ENCODE measurements at regions not wholly inside any gene's neighbourhood (a gene's known extent, or its start where the extent isn't known, plus 50 kb on each side); places are given as distances from the start of the nearest gene placed in this dataset.

DNA sequence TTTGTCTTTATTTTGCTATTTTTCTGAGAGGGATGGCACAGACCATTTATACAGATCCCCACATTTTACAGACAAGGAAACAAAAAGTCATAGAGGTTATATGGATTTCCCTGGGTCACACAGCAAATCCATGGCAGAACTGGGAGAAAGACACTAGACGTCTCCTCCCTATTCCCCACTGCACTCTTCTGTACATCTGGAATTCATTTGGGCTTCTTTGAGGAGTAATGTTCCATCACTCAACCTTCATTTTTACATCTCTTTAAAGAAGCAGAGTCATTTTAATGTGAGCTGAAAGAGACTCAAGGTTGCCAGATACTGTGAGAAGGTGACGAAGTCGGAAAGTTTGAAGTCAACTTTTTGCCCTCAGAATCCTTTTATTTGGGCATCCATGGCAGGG is 207.3 kb downstream of the OTOR start:
- no peak overlapping the region for H2AFZ ChIP-seq (ENCODE audit: low read length)

GRCh38 chr20:16955971-16956370 is 207.8 kb downstream of the OTOR start:
- H3K4me3 ChIP-seq (ENCODE audit: low read length) = no peak overlapping the region
- H3K4me2 ChIP-seq (ENCODE audit: low read depth, low read length, poor library complexity, severe bottlenecking) = no peak overlapping the region
- no peaks in the 10 kb centered on the region for H3K79me2 ChIP-seq (ENCODE audit: low read length)
- H3K9me3 ChIP-seq (ENCODE audit: low read length) = no peaks in the 10 kb centered on the region
- H3K36me3 ChIP-seq (ENCODE audit: insufficient read depth, low read length) = no peaks in the 10 kb centered on the region
- H3K27me3 ChIP-seq (ENCODE audit: low read length) = no peaks in the 10 kb centered on the region
- H3K27ac ChIP-seq (ENCODE audit: low read length) = no peak overlapping the region
- no peaks in the 10 kb centered on the region for H3K4me1 ChIP-seq (ENCODE audit: low read length)
- no peaks in the 10 kb centered on the region for H3K9me2 ChIP-seq (replicated peaks; ENCODE audit: insufficient read depth, low read length)
- no peak overlapping the region for H3K9ac ChIP-seq (ENCODE audit: low read length)
- DNase-seq = no peak
- no peak overlapping the region for H2AFZ ChIP-seq (ENCODE audit: low read length)
- H4K20me1 ChIP-seq (ENCODE audit: insufficient read depth, low read depth, low read length) = no peaks in the 10 kb centered on the region

More for the DNA sequence above, 207.3 kb downstream of the OTOR start:
- Histone ChIP-seq H3K27me3 (ENCODE audit: low read length) (no peaks in the 10 kb centered on the region), H3K9me2 (replicated peaks; ENCODE audit: insufficient read depth, low read length) (no peaks in the 10 kb centered on the region), H3K9me3 (ENCODE audit: low read length) (no peaks in the 10 kb centered on the region), H3K79me2 (ENCODE audit: low read length) (no peaks in the 10 kb centered on the region), H3K4me2 (ENCODE audit: low read depth, low read length, poor library complexity, severe bottlenecking) (no peak overlapping the region), H4K20me1 (ENCODE audit: insufficient read depth, low read depth, low read length) (no peaks in the 10 kb centered on the region), H3K9ac (ENCODE audit: low read length) (no peak overlapping the region), H3K4me1 (ENCODE audit: low read length) (no peaks in the 10 kb centered on the region), H3K36me3 (ENCODE audit: insufficient read depth, low read length) (no peaks in the 10 kb centered on the region), H3K27ac (ENCODE audit: low read length) (no peak overlapping the region), H3K4me3 (ENCODE audit: low read length) (no peak overlapping the region)
- no peak for DNase-seq

DNA sequence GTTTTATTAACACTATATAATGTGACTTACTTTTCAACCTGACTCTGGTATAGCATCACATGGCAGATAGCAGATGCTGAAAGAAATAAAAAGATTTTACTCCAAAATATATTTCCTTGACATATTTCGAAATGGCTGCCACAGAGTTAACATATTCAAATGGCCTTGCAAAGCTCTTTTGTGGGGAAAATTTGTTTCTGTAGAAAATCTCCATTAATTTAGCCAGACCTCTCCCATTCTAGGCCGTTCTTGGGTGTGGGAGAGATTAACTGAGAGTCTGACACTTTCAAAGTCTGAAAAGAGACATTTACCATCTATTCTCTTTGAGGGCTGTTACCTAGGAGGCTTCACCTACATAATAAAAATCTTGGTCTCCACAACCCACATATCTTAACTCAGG is 217.2 kb downstream of the OTOR start:
- Histone ChIP-seq H3K9me2 (replicated peaks; ENCODE audit: insufficient read depth, low read length) (no peaks in the 10 kb centered on the region), H3K36me3 (ENCODE audit: insufficient read depth, low read length) (no peaks in the 10 kb centered on the region), H3K9ac (ENCODE audit: low read length) (no peak overlapping the region)

GRCh38 chr20:16966276-16966880 is 218.2 kb downstream of the OTOR start:
- no peak overlapping the region for H3K4me3 ChIP-seq (ENCODE audit: low read length)
- H3K4me2 ChIP-seq (ENCODE audit: low read depth, low read length, poor library complexity, severe bottlenecking) = no peak overlapping the region
- no peak overlapping the region for H3K9ac ChIP-seq (ENCODE audit: low read length)
- no peaks in the 10 kb centered on the region for H3K79me2 ChIP-seq (ENCODE audit: low read length)
- DNase-seq = no peak
- no peaks in the 10 kb centered on the region for H3K4me1 ChIP-seq (ENCODE audit: low read length)
- no peak overlapping the region for H3K27ac ChIP-seq (ENCODE audit: low read length)
- no peaks in the 10 kb centered on the region for H3K9me2 ChIP-seq (replicated peaks; ENCODE audit: insufficient read depth, low read length)
- H3K27me3 ChIP-seq (ENCODE audit: low read length) = no peaks in the 10 kb centered on the region
- H3K36me3 ChIP-seq (ENCODE audit: insufficient read depth, low read length) = no peaks in the 10 kb centered on the region
- no peak overlapping the region for H2AFZ ChIP-seq (ENCODE audit: low read length)
- no peaks in the 10 kb centered on the region for H3K9me3 ChIP-seq (ENCODE audit: low read length)
- no peaks in the 10 kb centered on the region for H4K20me1 ChIP-seq (ENCODE audit: insufficient read depth, low read depth, low read length)

More for the DNA sequence above, 217.2 kb downstream of the OTOR start:
- Histone ChIP-seq H3K9me3 (ENCODE audit: low read length) (no peaks in the 10 kb centered on the region), H3K4me2 (ENCODE audit: low read depth, low read length, poor library complexity, severe bottlenecking) (no peak overlapping the region), H3K4me3 (ENCODE audit: low read length) (no peak overlapping the region), H4K20me1 (ENCODE audit: insufficient read depth, low read depth, low read length) (no peaks in the 10 kb centered on the region), H3K79me2 (ENCODE audit: low read length) (no peaks in the 10 kb centered on the region), H2AFZ (ENCODE audit: low read length) (no peak overlapping the region), H3K4me1 (ENCODE audit: low read length) (no peaks in the 10 kb centered on the region), H3K27me3 (ENCODE audit: low read length) (no peaks in the 10 kb centered on the region), H3K27ac (ENCODE audit: low read length) (no peak overlapping the region)
- DNase-seq = no peak

DNA sequence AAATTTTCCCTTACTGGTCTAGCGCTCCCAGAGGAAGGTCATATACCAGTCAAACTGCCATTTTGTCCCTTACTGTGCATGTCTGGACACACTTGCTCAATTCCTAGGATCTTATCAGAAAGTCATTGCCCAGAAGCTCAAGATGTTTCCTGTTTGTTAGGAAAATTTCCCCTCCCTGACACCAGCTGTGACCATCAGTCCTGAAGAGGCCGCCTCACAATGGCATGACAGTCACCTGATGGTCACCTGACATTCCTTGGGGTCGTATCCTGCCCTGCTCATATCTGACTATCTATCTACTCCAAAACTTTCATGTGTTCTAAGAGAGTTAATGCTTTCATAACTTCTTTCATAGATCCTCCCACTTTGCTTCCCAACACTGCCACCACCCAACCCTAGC is 219.9 kb downstream of the OTOR start:
- DNase-seq = no peak
- Histone ChIP-seq H3K9me2 (replicated peaks; ENCODE audit: insufficient read depth, low read length) (no peaks in the 10 kb centered on the region), H4K20me1 (ENCODE audit: insufficient read depth, low read depth, low read length) (no peaks in the 10 kb centered on the region), H3K9me3 (ENCODE audit: low read length) (no peaks in the 10 kb centered on the region), H3K4me2 (ENCODE audit: low read depth, low read length, poor library complexity, severe bottlenecking) (no peak overlapping the region), H2AFZ (ENCODE audit: low read length) (no peak overlapping the region), H3K27ac (ENCODE audit: low read length) (no peak overlapping the region), H3K36me3 (ENCODE audit: insufficient read depth, low read length) (no peaks in the 10 kb centered on the region), H3K27me3 (ENCODE audit: low read length) (no peaks in the 10 kb centered on the region), H3K9ac (ENCODE audit: low read length) (no peak overlapping the region), H3K4me1 (ENCODE audit: low read length) (no peaks in the 10 kb centered on the region), H3K4me3 (ENCODE audit: low read length) (no peak overlapping the region), H3K79me2 (ENCODE audit: low read length) (no peaks in the 10 kb centered on the region)

DNA sequence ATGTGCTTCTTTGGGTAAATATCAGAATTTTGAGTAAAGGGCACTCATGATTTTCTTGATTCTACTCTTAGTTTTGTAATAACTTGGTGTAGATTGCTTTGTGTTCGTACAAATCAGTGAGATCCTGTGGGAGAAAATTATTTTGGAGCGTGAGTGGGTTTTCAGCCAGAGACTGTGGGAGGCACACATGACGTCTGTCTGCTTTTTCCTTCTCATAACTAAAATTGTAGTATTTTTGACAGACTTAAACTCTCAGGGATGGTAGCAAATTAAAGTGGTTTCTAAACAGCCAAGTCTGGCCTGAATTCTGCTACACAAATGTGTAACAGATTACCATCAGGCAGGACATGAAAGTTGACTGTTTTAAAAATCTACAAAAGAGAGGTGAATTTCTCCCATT is 222.6 kb downstream of the OTOR start:
- Histone ChIP-seq H3K36me3 (ENCODE audit: insufficient read depth, low read length) (no peaks in the 10 kb centered on the region), H3K9me3 (ENCODE audit: low read length) (no peaks in the 10 kb centered on the region), H3K9me2 (replicated peaks; ENCODE audit: insufficient read depth, low read length) (no peaks in the 10 kb centered on the region), H2AFZ (ENCODE audit: low read length) (no peak overlapping the region), H3K27ac (ENCODE audit: low read length) (no peak overlapping the region), H3K9ac (ENCODE audit: low read length) (no peak overlapping the region), H3K4me3 (ENCODE audit: low read length) (no peak overlapping the region), H3K27me3 (ENCODE audit: low read length) (no peaks in the 10 kb centered on the region), H4K20me1 (ENCODE audit: insufficient read depth, low read depth, low read length) (no peaks in the 10 kb centered on the region), H3K79me2 (ENCODE audit: low read length) (no peaks in the 10 kb centered on the region), H3K4me1 (ENCODE audit: low read length) (no peaks in the 10 kb centered on the region), H3K4me2 (ENCODE audit: low read depth, low read length, poor library complexity, severe bottlenecking) (no peak overlapping the region)
- no peak for DNase-seq

DNA sequence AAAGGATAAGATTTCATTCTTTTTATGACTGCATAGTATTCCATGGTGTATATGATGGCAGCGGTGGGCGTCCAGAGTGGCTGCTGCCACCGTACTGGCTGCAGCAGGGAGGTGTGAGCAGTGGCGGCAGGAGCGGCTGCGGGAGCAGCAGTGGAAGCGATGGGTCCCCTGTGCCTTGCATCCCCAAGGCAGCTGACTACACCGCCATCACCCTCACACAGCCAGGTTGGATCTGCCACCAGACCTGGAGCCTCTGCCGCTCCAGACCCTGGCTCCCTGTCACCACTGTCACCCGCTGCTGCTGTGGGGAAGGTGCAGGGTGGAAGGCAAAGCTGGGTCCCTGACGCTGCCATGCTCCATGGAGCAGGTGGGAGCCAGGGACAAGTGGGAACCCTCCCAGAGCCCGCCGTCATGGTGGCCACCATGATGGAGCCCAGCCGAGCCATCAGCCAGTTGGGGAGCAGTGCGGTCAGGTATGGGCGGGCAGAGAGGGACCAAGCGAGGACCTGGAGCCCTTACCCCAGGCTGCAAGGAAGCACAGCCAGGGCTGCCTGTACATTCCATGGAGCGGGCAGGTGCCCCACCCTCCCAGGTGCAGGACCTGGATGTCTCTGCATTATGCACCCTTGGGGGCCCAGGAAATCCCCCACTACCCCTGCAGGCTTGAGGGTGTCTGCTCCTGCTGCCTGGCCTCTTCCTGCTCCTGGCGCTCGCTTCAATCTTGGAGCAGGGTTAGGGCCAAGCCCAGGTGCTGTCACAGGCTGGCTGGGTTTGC is 226.1 kb downstream of the OTOR start:
- Histone ChIP-seq H3K27ac (ENCODE audit: low read length) (no peak overlapping the region), H3K9ac (ENCODE audit: low read length) (no peak overlapping the region), H3K4me3 (ENCODE audit: low read length) (no peak overlapping the region), H2AFZ (ENCODE audit: low read length) (no peak overlapping the region), H3K4me2 (ENCODE audit: low read depth, low read length, poor library complexity, severe bottlenecking) (no peak overlapping the region), H4K20me1 (ENCODE audit: insufficient read depth, low read depth, low read length) (no peaks in the 10 kb centered on the region), H3K4me1 (ENCODE audit: low read length) (no peaks in the 10 kb centered on the region), H3K9me2 (replicated peaks; ENCODE audit: insufficient read depth, low read length) (no peaks in the 10 kb centered on the region), H3K27me3 (ENCODE audit: low read length) (no peaks in the 10 kb centered on the region), H3K36me3 (ENCODE audit: insufficient read depth, low read length) (no peaks in the 10 kb centered on the region), H3K79me2 (ENCODE audit: low read length) (no peaks in the 10 kb centered on the region), H3K9me3 (ENCODE audit: low read length) (no peaks in the 10 kb centered on the region; the same call in 1 of the 2 replicates)
- no peak for DNase-seq

DNA sequence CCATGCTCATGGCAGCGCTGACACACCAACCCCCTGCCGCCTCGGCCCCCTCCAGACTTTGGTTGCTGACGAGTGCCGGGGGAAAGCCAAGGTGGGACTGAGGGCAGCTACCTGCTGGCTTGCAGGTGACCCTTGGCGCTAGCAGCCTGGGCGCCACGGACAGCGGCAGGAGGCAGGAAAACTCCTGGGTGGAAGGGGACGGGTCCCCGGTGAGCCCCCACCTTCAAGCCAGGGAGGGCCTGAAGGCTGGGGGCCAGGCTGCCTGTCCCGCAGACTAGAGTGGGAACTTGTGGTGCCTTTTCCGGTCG is 226.7 kb downstream of the OTOR start:
- Histone ChIP-seq H3K36me3 (ENCODE audit: insufficient read depth, low read length) (no peaks in the 10 kb centered on the region), H3K27ac (ENCODE audit: low read length) (no peak overlapping the region), H3K9me3 (ENCODE audit: low read length) (no peaks in the 10 kb centered on the region; the same call in 1 of the 2 replicates), H4K20me1 (ENCODE audit: insufficient read depth, low read depth, low read length) (no peaks in the 10 kb centered on the region), H3K4me1 (ENCODE audit: low read length) (no peaks in the 10 kb centered on the region), H2AFZ (ENCODE audit: low read length) (no peak overlapping the region), H3K9me2 (replicated peaks; ENCODE audit: insufficient read depth, low read length) (no peaks in the 10 kb centered on the region), H3K9ac (ENCODE audit: low read length) (no peak overlapping the region), H3K79me2 (ENCODE audit: low read length) (no peaks in the 10 kb centered on the region), H3K27me3 (ENCODE audit: low read length) (no peaks in the 10 kb centered on the region), H3K4me2 (ENCODE audit: low read depth, low read length, poor library complexity, severe bottlenecking) (no peak overlapping the region), H3K4me3 (ENCODE audit: low read length) (no peak overlapping the region)
- DNase-seq = no peak
